HEK293T (cell line): ENCODE measurements at regions not wholly inside any gene's neighbourhood (a gene's known extent, or its start where the extent isn't known, plus 50 kb on each side); places are given as distances from the start of the nearest gene placed in this dataset.

Experiments
- CTCF ChIA-PET: fragments of 350-600 bp; formaldehyde crosslinking; extraction: SDS; loops from one replicate; lab custom pipeline; 2021; ENCODE audit warnings: antibody characterized with exemption, inconsistent platforms; lab: Yijun Ruan, JAX
- POLR2A ChIA-PET: fragments of 350-600 bp; formaldehyde crosslinking; extraction: SDS; loops from one replicate; lab custom pipeline; 2020; ENCODE audit warnings: antibody characterized with exemption, inconsistent platforms; lab: Yijun Ruan, JAX
- DNase-seq: peaks from one replicate; pipeline ENCODE4 v3.0.0; 2012; ENCODE audit warnings: mixed read lengths; ENCODE audit errors: extremely low spot score
- ARNT ChIP-seq: fragments of 450-650 bp; IDR thresholded peaks from 2 replicates; pipeline ENCODE4 v1.6.1; 2017; ENCODE audit warnings: mild to moderate bottlenecking
- BHLHE40 ChIP-seq: fragments of 450-650 bp; IDR thresholded peaks from 2 replicates; pipeline ENCODE4 v1.6.1; 2016; ENCODE audit warnings: mild to moderate bottlenecking, moderate library complexity, borderline replicate concordance
- CTBP1 ChIP-seq: fragments of 450-650 bp; IDR thresholded peaks from 2 replicates; pipeline ENCODE4 v1.6.1; 2016; ENCODE audit warnings: borderline replicate concordance
- ELF4 ChIP-seq: fragments of 450-650 bp; IDR thresholded peaks from 2 replicates; pipeline ENCODE4 v1.6.1; 2017; ENCODE audit warnings: antibody characterized with exemption
- FOXA1 ChIP-seq: fragments of 450-650 bp; IDR thresholded peaks from 2 replicates; pipeline ENCODE4 v1.6.1; 2016; ENCODE audit warnings: mild to moderate bottlenecking
- FOXK2 ChIP-seq: fragments of 450-650 bp; IDR thresholded peaks from 2 replicates; pipeline ENCODE4 v1.6.1; 2016; ENCODE audit warnings: mild to moderate bottlenecking
- FOXM1 ChIP-seq: fragments of 450-650 bp; IDR thresholded peaks from 2 replicates; pipeline ENCODE4 v1.6.1; 2017; ENCODE audit warnings: mild to moderate bottlenecking, borderline replicate concordance
- HDGF ChIP-seq: fragments of 450-650 bp; IDR thresholded peaks from 2 replicates; pipeline ENCODE4 v1.6.1; 2017; ENCODE audit warnings: antibody characterized with exemption, borderline replicate concordance
- L3MBTL2 ChIP-seq: fragments of 450-650 bp; conservative IDR thresholded peaks from 2 replicates; pipeline ENCODE4 v1.6.1; 2016; ENCODE audit warnings: mild to moderate bottlenecking
- LEF1 ChIP-seq: fragments of 450-650 bp; IDR thresholded peaks from 2 replicates; pipeline ENCODE4 v1.6.1; 2017; ENCODE audit warnings: mild to moderate bottlenecking, borderline replicate concordance
- NFRKB ChIP-seq: fragments of 450-650 bp; IDR thresholded peaks from 2 replicates; pipeline ENCODE4 v1.6.1; 2016; ENCODE audit warnings: mild to moderate bottlenecking, moderate library complexity
- SP1 ChIP-seq: fragments of 450-650 bp; IDR thresholded peaks from 2 replicates; pipeline ENCODE4 v1.6.1; 2017
- SUZ12 ChIP-seq: fragments of 450-650 bp; IDR thresholded peaks from 2 replicates; pipeline ENCODE4 v1.6.1; 2016; ENCODE audit warnings: mild to moderate bottlenecking
- TARDBP ChIP-seq: fragments of 450-650 bp; IDR thresholded peaks from 2 replicates; pipeline ENCODE4 v1.6.1; 2016
- ZNF384 ChIP-seq: fragments of 450-650 bp; IDR thresholded peaks from 2 replicates; pipeline ENCODE4 v1.6.1; 2016
- TF ChIP-seq, protein P1 (sequence below): fragments of 450-650 bp; IDR thresholded peaks from 2 replicates; pipeline ENCODE4 v1.6.1; 2016

DNA sequence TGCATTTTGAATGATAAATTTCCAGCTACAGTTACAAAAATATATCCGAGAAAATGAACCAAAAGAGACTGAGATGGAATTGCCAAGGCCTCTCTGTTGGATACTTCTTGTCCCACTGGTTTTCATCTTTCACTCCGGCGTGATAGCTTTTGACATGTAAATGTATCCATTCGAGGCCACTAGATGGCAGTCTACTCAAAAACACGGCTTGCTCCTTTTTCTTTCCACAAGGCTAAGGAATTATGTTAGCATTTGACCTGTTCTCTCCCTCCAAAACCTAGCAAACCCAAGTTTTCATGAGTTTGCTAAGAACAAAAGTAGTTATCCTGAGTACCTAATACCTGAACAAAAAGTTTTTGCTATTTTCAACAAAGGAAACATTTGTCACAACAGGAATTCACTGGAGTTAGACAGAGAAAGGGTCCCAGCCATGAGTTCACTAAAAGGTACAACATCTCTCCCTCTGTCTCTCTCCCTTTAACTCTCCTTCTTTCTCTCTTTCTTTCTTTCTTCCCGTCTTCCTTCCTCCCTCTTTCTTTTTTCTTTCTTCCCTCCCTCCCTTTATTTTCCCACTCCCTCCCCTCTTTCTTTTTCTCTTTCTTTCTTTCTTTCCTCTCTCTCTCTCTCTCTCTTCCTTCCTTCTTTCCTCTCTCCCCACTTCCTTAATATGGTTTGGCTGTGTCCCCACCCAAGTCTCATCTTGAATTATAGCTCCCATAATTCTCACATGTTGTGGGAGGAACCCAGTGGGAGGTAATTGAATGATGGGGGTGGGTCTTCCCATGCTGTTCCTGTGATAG is 207.9 kb upstream of the MYO3A start:
- TF ChIP-seq, protein P1, sequence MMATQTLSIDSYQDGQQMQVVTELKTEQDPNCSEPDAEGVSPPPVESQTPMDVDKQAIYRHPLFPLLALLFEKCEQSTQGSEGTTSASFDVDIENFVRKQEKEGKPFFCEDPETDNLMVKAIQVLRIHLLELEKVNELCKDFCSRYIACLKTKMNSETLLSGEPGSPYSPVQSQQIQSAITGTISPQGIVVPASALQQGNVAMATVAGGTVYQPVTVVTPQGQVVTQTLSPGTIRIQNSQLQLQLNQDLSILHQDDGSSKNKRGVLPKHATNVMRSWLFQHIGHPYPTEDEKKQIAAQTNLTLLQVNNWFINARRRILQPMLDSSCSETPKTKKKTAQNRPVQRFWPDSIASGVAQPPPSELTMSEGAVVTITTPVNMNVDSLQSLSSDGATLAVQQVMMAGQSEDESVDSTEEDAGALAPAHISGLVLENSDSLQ, result 0 out of 2 replicates have a peak, but pooled peaks have one; percentile 3
- TF ChIP-seq BHLHE40, result no peak
- TF ChIP-seq SP1, result no peak
- peak; percentile 59 for DNase-seq
- ChIA-PET CTCF (interaction anchor here (0.7 kb wide), 4 partner anchors 14 to 839 kb away, joined by 3 to 7 read pairs (median 4); no protein-coding TSS in a partner anchor), POLR2A (no interaction called here)

DNA sequence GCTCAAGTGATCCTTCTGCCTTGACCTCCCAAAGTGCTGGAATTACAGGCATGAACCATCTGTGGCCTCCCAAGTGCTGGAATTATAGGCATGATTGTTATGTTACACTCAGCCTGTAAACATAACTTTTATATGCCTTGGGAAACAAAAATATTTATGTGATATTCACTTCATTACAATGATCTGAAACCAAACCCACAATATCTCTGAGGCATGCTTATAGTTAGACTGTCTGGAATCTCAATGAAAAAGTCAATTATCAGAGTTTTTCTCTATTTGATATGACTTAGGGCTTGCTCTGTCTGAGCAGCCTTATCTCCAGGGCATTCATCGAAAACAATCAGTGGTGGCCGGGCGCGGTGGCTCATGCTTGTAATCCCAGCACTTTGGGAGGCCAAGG is 195.3 kb upstream of the MYO3A start:
- ChIA-PET CTCF (no interaction called here), POLR2A (no interaction called here)
- TF ChIP-seq BHLHE40, result no peak
- TF ChIP-seq SP1, result no peak
- no peak for TF ChIP-seq FOXM1
- TF ChIP-seq ELF4, result no peak
- no peak for TF ChIP-seq FOXA1
- TF ChIP-seq LEF1, result no peak
- no peak for TF ChIP-seq HDGF
- TF ChIP-seq FOXK2, result no peak
- no peak for TF ChIP-seq L3MBTL2
- TF ChIP-seq TARDBP, result no peak
- TF ChIP-seq NFRKB, result no peak
- no peak for TF ChIP-seq SUZ12
- TF ChIP-seq ARNT, result no peak
- no peak for TF ChIP-seq CTBP1
- no peak for TF ChIP-seq ZNF384
- TF ChIP-seq, protein P1, result no peak
- DNase-seq, result no peak

DNA sequence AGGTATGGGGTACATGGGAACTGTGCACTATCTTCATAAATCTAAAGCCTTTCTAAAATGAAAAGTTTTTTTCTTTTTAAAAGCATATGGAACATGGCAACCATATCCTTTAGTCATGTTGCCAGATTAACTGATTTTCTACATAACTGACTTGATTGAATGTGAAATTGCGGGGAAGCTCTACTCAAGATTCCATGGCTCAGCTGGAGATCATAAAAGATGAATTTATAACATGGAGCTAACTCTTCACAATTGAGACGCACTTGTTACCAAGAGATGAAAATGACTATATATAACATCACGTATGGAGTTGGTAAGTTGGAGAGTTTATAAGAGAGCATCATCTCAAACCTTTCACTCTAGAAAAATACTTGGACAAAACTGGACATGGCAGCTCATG is 190.2 kb upstream of the MYO3A start:
- POLR2A ChIA-PET, result no interaction called here
- CTCF ChIA-PET, result interaction anchor here (0.7 kb wide), 1 partner anchor 13 kb away, joined by 5 read pairs; no protein-coding TSS in a partner anchor
- DNase-seq, result no peak
- TF ChIP-seq SP1 (no peak), L3MBTL2 (no peak), CTBP1 (no peak), TARDBP (no peak), SUZ12 (no peak), HDGF (no peak), ZNF384 (no peak), NFRKB (no peak), FOXM1 (no peak), ARNT (no peak), BHLHE40 (no peak)
- TF ChIP-seq, protein P1, result no peak

DNA sequence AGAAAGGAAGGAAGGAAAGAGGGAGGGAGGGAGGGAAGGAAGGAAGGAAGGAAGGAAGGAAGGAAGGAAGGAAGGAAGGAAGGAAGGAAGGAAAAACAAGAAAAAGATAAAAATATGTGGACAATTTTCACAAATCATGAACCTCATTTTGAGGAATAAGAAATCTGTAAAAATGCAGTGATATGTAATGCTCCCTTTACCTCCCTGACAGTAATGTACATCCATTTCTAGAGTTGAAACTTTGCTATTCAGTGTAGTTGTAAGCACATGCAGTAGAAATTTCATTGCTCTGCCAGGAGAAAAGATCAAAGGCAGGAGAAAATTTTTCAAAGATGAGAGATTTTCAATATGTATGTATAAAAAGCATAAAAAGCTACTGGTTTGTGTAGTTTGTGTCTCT is 189.5 kb upstream of the MYO3A start:
- ChIA-PET CTCF (no interaction called here), POLR2A (no interaction called here)
- no peak for TF ChIP-seq FOXA1
- no peak for TF ChIP-seq HDGF
- TF ChIP-seq, protein P1, result no peak
- TF ChIP-seq ZNF384, result no peak
- no peak for TF ChIP-seq FOXK2
- no peak for TF ChIP-seq LEF1
- TF ChIP-seq NFRKB, result no peak
- TF ChIP-seq FOXM1, result no peak
- no peak for TF ChIP-seq SP1
- TF ChIP-seq L3MBTL2, result no peak
- TF ChIP-seq ARNT, result no peak
- no peak for TF ChIP-seq ELF4
- DNase-seq, result no peak

DNA sequence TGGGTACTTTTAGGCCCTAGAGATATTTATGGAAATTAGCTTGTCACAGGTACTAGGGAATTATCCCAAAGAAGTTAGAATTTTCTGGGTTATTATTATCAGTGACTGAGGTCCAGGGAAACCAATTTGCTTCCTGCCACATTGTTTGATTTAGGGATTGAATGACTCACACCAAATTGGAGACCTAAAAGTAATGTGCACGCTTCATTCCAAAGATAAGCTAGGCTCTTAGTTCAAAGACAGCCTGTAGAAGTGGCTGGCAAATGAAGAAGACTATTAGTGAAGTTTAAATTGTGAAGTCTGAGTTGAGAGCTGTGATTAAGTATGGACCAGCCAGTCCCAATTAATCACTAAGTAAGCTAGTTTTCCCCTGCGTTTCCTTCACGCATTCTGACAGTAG is 188.1 kb upstream of the MYO3A start:
- CTCF ChIA-PET, result interaction anchor here (0.9 to 1.5 kb wide), 2 partner anchors 10 to 130 kb away, joined by 3 to 4 read pairs; no protein-coding TSS in a partner anchor
- no peak for DNase-seq

More for the DNA sequence above, 188.1 kb upstream of the MYO3A start:
- TF ChIP-seq SUZ12 (no peak), FOXK2 (no peak), NFRKB (no peak), ZNF384 (no peak), TARDBP (no peak), ARNT (no peak), HDGF (no peak), LEF1 (no peak), SP1 (no peak), FOXM1 (no peak)
- TF ChIP-seq, protein P1, result no peak
- POLR2A ChIA-PET, result no interaction called here
